Urothelium cell line (cell line): ENCODE measurements at regions not wholly inside any gene's neighbourhood (a gene's known extent, or its start where the extent isn't known, plus 50 kb on each side); places are given as distances from the start of the nearest gene placed in this dataset.
"Not testable (repeated sequence)": the region's sequence is repeated elsewhere in the genome, so short reads cannot be mapped to it uniquely, and the experiment has no call there.

Experiments used
- DNase-seq: peaks from one replicate; pipeline ENCODE4 v3.0.0; 2011; ENCODE audit warnings: low spot score, mixed read lengths
- FAIRE-seq: peaks from 2 replicates; lab custom pipeline; 2011; peaks lifted over from hg19 to GRCh38; lab: Jason Lieb, UNC

DNA sequence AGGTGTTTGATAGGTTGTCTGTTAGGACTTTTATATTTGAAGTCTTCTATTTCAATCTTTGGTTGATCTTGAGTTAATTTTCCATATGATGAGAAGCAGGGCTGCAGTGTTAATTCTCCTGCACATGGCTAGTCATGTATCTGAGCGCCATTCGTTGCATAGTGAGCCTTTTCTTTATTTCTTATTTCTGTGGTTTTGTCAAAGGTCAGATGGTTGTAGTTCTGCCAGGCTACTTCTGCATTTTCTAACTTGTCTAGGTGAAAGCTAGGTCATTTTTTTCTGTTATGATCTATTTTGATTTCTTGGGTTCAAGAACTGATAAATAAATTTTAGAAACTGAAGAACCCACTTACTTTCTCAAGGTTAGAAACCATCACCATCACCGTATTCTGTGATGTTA, 56.7 kb downstream of the CCDC74A start:
- FAIRE-seq: no peak
- no peak for DNase-seq

DNA sequence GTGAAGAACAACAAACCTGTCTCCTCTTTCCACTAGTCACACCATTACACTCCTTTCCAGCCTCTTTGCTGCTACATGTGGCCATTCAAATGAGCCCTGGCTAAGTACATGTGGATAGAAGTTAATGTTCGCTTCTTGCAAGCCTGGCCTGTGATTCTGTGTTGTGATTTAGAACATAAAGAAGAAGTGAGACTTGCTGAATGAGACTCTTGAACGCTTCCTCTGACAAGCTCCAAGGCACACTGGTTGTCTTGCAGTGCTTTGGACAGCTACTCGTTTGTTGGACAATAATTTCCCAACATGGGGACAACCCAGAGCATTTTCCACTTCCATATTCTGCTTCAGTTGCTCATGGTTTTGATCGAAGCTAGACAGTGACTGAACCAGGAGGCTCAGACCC, 57.3 kb downstream of the CCDC74A start:
- DNase-seq (no peak), FAIRE-seq (no peak)

DNA sequence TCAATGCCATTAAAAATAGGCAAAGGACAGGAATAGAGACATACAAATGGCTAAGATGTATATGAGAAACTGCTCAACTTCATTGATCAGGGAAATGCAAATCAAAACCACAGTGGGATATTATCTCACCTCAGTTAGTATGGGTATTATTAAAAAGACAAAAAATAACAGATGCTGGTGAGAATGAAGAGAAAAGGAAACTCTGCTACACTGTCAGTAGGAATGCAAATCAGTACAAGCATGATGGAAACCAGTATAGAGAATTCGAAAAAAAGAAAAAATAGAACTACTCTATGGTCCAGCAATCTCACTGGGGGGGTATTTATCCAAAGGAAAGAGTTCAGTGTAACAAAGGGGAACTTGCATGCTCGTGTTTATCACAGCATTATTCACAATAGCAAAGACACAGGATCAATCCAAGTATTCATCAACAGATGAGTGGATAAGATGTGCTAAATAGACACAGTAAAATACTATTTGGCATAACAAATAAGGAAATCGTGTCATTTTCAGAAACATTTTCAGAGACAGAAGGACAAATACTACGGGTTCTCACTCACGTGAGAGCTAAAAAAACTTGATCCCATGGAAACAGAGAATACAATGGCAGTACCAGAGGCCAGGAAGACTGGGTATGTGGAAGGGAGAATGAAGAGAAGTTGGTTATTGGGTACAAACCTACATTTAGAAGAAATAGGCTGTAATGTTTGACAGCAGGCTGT, 60.6 kb downstream of the CCDC74A start:
- DNase-seq: no peak
- FAIRE-seq: no peak

DNA sequence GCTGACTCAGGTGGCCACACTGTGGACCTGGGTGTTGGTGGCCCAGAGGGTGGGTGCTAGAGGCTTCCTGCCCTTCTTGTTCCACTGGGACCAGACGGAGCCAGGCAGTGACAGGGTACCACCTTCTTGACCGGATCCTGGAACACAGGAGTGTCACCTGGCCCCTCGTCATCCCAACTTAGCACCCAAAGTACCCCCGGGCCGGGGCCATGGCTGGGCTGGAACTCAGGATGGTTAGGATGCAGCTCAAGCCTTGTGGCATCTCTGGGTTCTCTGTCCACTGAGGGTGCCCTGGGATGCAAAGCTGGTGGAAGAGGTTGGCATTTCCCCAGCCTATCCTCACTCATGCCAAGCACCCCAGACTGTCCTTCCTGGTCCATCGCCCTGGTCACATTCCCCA, 61.4 kb downstream of the CCDC74A start:
- not testable (repeated sequence) for FAIRE-seq, DNase-seq

DNA sequence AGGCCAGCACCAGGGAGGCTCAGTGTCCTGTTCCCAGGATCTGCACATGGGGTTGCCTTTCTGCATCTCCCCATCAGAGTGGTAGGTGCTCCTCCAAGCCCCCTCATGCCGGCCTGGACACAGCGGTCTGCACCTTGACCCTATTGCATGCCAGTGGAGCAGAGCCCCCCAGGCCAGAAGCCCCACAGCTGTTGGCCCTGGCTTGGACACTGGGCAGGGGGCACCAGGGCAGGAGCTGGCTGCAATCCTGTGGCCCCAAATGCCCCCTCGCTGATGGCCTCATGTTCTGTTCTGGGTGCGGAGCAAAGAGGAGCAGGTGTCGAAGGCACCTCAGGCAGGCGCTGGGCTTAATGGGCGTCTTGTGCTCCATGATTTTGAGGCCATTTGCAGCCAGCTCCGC, 62.7 kb downstream of the CCDC74A start:
- DNase-seq (no peak), FAIRE-seq (no peak)

DNA sequence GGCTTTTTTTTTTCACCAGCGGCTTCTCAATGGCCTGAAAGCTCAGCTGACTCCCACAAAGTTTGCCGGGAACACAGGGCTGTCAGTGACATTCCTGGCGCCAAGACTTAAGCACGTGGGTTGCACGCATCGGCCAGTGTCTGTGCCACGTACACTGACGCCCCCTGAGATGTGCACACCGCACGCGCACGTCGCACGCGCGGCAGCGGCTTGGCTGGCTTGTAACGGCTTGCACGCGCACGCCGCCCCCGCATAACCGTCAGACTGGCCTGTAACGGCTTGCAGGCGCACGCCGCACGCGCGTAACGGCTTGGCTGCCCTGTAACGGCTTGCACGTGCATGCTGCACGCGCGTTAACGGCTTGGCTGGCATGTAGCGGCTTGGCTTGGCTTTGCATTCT, 63.2 kb downstream of the CCDC74A start:
- DNase-seq (no peak), FAIRE-seq (no peak)

DNA sequence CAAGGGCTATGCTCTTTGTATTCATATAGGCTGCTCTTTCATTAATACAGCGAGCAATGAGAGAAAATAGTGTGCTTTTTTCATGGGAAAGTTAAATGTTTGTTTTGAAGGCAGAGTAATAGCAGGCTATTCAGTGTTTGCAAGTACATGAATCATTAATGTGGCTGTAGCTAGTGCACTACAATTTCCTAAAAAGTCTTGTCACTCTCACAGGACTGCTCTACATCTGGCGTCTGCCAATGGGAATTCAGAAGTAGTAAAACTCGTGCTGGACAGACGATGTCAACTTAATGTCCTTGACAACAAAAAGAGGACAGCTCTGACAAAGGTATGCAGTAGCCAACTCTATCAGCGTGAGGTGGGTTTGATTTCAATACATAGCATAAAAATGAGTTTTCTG, 68.9 kb downstream of the CCDC74A start:
- FAIRE-seq, DNase-seq: not testable (repeated sequence)

DNA sequence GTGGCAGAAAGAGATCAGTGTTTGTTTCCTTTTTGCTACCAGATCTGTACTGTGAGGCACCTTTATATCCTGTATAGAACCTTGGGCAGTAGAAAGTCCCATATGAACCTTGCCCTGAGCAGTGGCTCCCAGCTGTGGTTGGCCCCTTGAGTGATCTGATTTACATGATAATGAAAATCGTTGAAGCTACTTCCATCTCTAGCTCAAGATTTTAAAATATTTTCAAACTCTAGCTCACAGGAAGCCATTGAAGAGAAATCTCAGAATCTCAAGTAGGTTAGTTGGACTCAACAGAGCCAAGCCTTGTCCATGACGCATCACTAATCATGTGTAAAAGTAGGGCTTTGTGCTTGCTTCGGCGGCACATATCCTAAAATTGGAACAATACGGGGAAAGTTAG, 74.8 kb downstream of the CCDC74A start:
- FAIRE-seq, DNase-seq: not testable (repeated sequence)

DNA sequence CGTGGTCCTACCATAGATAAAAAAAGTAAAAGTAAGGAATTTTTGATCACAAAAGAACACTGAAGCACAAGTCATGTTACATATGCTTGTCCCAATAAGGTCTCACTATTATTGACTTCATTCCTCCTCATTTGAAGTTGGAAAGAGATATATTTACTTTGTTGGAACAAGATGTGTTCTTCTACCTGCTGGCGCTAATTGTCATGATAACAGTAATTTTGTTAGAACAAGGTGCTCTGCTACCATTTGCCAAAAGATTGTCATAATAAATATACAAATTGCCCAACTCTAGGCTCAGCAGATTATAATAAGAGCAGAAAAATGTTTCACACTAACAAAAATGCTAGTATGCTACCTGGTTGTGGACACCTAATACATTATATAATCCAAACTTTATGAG, 77.0 kb downstream of the CCDC74A start:
- FAIRE-seq: not testable (repeated sequence)

DNA sequence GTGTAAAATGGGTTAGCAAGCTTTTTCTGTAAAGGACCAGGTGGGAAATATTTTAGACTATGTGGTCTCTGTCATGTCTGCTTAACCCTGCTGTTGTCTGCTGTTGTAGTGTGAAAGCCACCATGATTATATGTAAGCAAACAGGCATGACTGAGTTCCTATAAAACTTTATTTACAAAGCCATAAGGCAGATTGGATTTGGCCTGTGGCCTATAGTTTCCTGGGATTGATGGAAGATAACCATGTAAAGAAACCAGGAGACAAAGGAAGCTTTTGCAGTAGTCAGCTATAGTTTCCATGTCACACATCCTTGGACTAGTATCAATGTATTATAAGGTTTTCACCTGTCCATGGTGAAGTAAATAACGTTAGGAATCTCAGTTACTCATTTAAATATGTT, 78.7 kb downstream of the CCDC74A start:
- not testable (repeated sequence) for FAIRE-seq, DNase-seq

More for the DNA sequence above, 77.0 kb downstream of the CCDC74A start:
- DNase-seq: not testable (repeated sequence)

DNA sequence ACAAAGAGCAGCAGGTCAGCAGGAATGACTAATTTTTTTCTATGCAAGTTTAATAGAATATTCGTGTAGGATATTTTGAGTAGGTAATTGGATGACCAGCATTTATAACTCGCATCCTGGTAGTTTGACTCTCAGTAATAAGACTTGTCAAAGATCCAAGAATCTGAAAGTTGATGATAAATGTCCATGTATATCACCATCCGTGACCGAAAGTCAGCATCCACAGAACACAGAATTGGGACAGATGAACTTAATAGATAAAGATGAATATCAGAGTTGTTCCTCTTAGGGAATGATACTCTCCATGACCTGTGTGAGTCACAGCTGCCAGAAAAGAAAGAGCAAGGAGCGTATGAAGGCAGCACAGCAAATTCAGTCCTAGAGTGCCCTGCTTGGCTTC, 79.4 kb downstream of the CCDC74A start:
- FAIRE-seq, DNase-seq: not testable (repeated sequence)

DNA sequence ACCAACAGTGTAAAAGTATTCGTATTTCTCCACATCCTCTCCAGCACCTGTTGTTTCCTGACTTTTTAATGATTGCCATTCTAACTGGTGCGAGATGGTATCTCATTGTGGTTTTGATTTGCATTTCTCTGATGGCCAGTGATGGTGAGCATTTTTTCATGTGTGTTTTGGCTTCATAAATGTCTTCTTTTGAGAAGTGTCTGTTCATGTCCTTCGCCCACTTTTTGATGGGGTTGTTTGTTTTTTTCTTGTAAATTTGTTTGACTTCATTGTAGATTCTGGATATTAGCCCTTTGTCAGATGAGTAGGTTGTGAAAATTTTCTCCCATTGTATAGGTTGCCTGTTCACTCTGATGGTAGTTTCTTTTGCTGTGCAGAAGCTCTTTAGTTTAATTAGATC, 86.9 kb downstream of the CCDC74A start:
- DNase-seq, FAIRE-seq: not testable (repeated sequence)

DNA sequence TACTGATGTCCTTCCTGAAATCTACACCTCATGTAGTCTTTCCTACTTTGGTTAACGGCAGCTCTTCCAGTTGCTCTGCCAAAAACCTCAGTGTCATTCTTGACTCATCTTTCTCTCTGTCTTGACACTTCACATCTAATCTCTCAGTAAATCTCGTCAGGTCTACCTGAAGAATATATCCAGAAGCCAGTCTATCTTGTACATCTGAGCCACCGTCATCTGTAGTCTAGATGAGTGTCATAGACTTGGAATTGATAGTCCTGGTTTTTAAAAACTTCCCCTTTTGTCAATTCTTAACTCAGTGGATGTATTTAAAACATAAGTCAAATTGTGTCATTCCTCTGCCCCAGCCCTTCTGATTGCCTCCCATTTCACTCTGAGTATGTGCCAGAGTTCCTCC, 90.6 kb downstream of the CCDC74A start:
- not testable (repeated sequence) for FAIRE-seq, DNase-seq

DNA sequence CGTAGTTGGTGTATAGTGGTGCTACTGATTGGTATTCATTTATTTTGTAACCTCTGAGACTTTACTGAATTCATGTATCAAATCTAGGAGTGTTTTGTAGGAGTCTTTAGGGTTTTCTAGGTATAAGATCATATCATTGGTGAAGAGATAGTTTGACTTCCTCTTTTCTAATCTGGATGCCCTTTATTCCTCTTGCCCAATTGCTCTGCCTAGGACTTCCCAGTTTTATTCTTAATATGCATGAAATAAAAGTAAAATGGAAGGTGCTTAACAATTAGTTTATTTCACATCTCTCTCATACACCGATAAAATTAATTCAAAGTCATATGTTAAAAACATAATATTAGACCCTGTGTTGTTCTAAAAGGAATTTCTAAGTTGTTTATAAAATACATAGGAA, 95.2 kb downstream of the CCDC74A start:
- DNase-seq, FAIRE-seq: not testable (repeated sequence)

DNA sequence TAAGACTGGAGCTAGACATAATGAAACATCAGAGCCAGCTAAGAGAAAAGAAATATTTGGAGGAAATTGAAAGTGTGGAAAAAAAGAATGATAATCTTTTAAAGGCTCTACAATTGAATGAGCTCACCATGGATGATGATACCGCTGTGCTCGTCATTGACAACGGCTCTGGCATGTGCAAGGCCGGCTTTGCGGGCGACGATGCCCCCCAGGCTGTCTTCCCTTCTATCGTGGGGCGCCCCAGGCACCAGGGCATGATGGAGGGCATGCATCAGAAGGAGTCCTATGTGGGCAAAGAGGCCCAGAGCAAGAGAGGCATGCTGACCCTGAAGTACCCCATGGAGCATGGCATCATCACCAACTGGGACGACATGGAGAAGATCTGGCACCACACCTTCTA, 98.3 kb downstream of the CCDC74A start:
- FAIRE-seq, DNase-seq: not testable (repeated sequence)

DNA sequence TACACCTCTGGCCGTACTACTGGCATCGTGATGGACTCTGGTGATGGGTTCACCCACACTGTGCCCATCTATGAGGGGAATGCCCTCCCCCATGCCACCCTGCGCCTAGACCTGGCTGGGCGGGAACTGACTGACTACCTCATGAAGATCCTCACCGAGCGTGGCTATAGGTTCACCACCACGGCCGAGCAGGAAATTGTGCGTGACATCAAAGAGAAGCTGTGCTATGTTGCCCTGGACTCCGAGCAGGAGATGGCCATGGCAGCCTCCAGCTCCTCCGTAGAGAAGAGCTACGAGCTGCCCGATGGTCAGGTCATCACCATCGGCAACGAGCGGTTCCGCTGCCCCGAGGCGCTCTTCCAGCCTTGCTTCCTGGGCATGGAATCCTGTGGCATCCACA, 98.9 kb downstream of the CCDC74A start:
- not testable (repeated sequence) for DNase-seq, FAIRE-seq

DNA sequence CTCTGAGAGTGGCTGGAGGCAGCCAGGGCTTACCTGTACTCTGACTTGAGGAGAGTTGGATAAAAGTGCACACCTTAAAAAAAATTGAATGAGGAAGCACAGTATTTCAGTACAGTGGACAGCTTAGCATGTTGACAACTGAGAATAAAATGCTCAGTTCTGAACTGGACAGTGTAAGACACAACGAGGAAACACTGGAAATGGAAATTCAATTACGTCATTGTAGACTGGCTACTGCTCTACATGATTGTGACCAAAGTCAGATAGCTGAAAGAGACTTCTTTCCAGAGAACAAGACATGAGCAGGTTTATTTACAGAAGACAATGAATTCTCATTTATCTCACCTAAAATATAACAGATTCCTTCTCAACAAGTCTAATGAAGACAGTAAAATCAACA, 100.1 kb downstream of the CCDC74A start:
- not testable (repeated sequence) for FAIRE-seq, DNase-seq

DNA sequence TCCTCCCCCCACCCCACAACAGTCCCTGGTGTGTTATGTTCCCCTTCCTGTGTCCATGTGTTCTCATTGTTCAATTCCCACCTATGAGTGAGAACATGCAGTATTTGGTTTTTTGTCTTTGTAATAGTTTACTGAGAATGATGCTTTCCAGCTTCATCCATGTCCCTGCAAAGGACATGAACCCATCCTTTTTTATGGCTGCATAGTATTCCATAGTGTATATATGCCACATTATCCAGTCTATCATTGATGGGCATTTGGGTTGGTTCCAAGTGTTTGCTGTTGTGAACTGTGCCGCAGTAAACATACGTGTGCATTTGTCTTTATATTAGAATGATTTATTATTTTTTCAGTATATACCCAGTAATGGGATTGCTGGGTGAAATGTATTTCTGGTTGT, 104.0 kb downstream of the CCDC74A start:
- FAIRE-seq: not testable (repeated sequence)

DNA sequence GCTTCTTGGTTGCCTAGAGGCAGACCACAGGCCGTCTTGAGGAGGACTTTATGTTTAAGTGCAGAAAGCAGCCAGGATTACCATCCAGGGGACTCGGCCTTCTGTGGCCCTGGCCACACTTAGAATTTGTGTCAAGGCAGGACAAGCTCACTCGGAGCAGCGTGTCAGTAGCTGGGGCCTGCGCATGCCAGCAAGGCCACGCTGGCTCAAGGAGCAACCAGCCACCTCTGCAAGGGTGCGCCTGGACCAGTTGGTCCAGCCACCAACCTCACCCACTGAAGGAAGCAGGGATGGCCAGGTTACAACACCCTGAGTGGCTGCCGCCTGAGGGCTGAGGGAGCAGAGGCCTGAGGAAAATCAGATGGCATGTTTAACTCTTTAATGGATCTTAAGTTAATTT, 105.7 kb downstream of the CCDC74A start:
- FAIRE-seq: not testable (repeated sequence)

More for the DNA sequence above, 104.0 kb downstream of the CCDC74A start:
- not testable (repeated sequence) for DNase-seq

DNA sequence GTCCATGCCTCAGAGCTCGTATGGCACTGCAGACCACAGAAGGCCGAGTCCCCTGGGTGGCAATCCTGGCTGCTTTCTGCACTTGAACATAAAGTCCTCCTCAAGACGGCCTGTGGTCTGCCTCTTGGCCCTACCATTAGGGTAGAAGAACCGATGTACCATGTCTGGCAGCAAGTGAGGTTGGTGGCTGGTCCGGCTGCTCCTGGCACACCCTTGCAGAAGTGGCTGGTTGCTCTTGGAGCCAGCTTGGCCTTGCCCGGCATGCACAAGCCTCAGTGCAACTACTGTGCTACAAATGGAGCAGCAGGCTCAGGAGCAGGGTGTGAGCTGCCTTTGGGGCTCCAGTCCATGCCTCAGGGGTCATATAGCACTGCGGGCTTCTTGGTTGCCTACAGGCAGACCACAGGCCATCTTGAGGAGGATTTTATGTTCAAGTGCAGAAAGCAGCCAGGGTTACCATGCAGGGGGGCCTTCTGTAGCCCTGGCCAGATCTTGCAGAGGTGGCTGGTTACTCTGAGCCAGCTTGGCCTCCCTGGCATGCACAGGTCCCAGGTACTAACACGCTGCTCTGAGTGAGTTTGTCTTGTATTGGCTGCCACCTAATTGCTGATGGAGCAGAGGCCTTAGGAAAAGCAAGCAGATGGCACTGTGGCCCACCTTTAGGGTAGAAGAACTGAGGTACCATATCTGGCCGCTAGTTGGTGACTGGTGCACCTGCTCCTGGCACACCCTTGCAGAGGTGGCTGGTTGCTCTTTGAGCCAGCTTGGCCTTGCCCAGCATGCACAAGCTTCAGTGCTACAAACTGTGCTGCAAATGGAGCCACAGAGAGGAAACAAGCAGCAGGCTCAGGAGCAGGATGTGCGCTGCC, 106.4 kb downstream of the CCDC74A start:
- FAIRE-seq, DNase-seq: not testable (repeated sequence)

More for the DNA sequence above, 105.7 kb downstream of the CCDC74A start:
- DNase-seq: not testable (repeated sequence)

DNA sequence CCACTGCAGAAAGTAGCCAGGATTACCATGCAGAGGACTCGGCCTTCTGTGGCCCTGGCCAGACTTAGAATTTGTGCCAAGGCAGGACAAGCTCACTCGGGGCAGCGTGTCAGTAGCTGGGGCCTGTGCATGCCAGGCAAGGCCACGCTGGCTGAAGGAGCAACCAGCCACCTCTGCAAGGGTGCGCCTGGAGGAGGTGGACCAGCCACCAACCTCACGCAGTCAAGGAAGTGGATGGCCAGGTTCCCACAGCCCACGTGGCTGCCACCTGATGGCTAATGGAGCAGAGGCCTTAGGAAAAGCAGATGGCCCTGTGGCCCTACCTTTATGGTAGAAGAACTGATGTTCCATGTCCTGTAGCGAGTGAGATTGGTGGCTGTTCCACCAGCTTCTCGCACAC, 107.9 kb downstream of the CCDC74A start:
- DNase-seq (no peak), FAIRE-seq (no peak)
